HG03469 (cell line): ENCODE measurements at regions not wholly inside any gene's neighbourhood (a gene's known extent, or its start where the extent isn't known, plus 50 kb on each side); places are given as distances from the start of the nearest gene placed in this dataset.
"Not testable (repeated sequence)": the region's sequence is repeated elsewhere in the genome, so short reads cannot be mapped to it uniquely, and the experiment has no call there.

Source experiments
- ATAC-seq: cut with Tn5 transposase; IDR thresholded peaks from one replicate; pipeline ENCODE4 v1.9.1; 2021; ENCODE audit warnings: mild to moderate bottlenecking, moderate library complexity, moderate number of reproducible peaks; ENCODE audit not compliant: unreplicated experiment

DNA sequence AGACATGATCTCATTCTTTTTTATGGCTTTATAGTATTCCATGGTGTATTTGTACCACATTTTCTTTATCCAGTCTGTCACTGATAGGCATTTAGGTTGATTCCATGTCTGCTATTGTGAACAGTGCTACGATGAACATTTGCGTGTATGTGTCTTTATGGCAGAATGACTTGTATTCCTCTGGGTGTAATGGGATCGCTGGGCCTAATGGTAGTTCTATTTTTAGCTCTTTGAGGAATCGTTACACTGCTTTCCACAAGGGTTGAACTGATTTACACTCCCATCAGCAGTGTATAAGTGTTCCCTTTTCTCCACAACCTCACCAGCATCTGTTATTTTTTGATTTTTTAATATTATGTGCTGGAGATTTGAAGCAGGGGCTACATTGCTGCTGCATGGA lies 102.8 kb upstream of the PMEPA1 start:
- ATAC-seq = not testable (repeated sequence)

DNA sequence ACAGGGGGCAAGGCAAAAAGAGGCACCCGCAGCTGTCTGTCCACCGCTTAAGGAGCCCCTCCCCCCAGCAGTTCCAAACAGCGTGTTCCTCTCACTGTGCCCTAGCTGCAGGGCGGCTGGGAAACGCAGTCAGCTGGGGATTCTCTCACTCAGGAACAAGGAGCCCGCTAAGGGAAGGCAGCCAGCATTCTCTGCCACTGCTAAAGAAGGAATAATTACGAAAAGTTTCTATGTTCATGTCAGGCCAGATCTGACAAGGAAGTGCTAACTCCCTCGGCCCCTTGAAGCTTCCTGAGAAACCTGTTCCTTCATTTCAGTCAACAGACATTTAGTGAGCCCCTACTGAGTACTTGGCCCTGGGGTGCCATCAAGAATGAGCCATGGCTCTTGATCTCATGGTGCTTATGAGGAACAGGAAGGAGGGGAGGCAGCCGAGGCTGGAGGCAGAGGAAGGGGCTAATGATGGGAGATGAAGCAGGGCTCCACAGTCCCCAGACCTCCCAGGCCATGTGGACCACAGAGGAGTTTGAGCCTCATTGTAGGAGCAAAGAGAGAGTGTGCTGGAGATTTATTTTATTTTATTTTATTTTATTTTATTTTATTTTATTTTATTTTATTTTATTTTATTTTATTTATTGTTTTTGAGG lies 101.7 kb upstream of the PMEPA1 start:
- no peak for ATAC-seq

DNA sequence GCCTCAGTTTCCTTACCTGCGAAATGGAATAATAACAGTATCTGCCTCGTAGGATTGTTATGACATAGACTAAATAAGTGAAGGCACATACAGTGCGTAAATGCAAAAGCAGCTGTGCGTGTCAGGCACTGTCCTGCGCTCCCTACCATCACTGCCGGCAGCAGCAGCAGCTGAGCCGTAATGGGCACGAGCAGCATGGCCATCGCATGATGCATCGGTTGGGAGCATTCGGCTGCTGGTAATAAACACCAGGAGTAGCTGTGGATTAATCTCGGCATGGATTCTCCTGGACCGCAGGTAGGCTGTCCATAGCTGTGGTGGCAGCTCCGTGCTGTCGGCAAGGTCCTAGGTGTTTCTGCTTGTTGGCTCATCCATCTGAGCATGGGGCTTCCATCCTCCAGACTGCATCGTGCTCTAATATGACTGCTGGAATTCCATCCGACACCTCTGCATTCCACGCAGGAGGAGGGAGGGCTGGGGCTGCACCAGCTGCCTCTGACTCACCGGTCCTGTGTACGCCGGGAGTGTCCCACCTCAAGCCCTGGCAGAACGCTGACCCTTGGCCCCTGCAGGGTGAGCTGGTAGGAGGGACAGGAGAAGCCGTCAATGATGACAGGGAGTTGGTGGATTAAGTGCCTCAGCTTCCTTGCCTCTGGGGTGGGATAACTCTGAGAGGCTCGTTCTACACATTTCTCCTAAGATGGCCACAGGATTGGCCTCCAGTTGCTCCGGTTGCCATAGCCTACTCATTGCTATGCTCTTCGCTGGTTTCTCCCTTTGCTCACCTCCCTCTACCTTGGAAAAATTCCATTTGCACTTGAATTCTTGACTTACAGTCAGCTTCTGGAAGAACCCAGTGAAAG lies 100.9 kb upstream of the PMEPA1 start:
- no peak for ATAC-seq

DNA sequence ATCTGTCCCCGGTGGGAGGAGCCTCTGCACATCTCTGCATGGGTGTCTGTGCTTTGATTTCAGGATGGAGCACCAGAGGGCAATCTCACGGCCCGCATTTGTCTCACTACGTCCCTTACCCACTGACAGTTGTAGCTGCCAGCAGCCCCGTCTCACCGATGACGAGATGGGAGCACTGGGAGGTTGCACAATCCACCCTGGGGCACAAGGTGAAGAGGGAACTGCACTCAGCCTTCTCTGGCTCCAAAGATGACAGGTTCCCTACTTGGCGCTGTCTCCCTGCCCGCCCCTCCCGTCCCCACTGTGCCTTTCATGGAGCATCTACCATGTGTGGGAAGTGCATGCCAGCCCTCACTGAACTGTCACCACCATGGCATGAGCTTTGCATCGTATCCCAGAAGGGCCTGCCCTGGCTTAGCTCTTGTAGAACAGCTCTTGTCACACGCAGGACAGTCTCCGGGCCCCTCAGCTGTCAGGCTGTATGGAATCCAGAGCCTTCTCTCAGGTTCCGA lies 99.9 kb upstream of the PMEPA1 start:
- no peak for ATAC-seq

DNA sequence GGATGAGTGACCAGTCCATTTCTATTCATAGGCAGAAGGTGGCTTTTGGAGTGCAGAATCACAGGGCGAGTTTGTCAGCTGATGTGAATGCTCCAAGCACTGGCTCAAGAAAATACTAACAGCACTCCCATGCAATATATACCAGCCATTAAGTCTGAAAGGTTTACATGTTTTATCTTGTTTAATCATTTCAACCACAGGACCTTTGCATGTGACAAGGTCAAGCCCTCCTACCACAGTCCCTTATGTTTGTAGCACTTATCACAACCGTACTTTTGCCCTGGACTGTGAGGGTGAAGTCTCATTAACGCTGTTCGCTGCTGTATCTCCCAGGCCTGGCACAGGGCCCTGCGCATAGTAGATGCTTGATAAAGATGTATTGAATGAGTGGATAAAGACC lies 99.3 kb upstream of the PMEPA1 start:
- no peak for ATAC-seq

DNA sequence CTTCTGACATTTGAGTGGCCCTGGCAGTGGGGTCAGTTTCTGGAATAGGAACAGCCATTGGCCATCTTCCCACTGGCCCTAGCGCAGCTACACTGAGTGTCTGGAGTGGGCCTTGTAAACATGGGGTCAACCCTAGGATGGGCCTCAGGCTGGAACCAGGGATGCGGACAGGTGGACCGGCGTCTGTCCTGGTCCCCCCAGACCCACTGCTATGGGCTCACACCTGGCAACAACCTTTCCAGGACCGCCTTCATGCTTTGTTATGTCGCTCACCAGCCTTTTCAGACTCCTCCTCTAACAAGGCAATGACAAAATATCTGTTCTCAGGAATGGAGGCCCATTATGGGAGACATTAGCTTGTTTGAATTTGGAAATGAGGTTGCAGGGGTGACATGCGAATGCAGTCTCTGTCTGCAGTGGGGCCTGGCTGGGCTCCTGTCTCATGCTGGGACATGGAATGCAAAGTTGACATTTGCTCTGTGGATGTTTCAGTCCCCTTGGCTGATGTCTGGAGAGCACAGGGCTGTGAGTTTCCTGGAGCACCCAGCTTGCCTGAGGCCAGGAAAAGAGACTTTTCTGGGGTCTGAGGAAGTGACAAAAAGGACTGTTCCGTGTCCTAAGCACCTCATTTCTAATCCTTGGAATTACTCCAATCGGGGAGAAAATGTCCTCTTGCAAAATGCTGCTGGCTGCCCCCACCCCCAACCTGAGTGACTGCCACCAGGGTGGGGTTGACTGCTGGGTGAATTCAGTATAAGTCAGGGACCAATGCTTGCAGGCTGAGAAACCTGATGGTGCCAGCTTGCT lies 98.7 kb upstream of the PMEPA1 start:
- ATAC-seq = no peak

DNA sequence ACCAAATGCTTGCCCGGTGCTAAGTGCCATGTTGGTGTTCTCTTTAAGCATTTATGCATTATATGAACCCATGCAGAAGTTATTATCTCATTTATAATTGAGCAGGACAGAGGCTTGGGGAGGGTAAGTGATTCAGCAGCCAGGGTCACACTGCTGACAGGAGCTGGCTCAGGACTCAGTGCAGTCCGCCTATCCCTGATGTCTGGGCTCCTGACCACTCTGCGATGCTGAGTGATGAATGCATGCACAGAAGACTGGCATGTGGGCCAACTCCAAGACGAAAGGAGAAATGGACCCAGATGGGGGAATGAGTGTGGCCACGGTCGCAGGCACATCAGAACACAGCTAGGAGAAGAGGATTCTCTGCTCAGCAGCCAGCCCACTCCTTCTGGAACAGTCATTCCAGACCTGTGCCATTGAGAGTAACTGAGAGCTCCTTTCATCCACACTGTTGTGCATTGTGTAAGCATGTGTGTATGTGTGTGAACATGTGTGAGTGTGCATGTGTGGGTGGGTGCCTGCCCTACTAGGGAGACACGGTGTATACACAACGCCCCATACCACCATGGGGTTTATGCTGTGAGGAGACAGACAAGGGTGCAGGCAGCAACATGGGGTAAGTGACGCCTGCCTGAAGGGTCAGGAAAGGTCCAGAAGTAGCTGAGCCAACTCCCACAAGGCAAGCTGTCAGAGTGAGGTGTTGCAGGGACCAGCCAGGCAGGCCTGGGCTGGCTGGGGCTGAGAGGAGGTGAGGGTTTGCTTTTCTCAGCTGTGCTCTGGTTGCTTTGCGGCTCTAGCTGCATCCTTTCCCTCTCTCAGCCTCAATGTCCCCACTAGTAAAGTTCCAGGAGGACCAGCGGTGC lies 97.8 kb upstream of the PMEPA1 start:
- no peak for ATAC-seq

DNA sequence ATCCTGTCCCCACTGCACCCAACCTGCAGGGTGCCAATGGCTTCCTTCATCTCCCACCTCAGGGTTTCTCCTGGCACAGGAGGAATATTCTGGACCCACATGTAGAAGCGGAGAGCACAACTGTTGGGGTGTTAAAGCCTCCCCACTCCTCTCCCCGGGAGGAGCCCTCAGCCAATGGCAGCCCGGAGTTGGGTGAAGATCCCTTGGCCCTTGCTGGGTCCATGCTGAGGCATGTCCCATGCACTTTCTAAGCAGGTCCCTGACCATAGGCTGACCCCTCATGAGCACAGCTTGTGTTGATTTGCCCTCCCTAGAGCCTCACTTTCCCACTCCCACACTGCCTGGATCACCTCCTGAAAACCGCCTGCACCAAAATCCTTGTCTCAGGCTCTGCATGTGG lies 97.2 kb upstream of the PMEPA1 start:
- ATAC-seq = no peak

DNA sequence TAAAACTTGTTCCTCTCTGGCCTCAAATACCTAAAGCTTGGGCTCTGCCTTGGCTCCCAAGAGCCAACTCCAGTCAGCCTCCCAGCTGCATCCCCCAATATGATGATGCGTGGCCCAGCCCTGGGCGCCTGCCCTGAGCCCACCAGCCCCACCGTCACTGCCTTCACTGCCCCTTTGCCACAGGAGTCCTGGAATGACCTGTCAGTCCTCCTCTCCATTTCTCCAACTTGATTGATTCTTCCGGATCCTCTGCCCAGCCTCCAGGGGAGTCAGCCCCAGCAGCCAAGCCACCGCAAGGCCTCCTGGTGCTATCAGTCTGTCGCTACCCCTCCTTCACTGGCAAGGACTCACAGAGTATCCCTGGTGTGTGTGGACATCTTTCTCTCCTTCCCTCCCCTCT lies 96.7 kb upstream of the PMEPA1 start:
- no peak for ATAC-seq

DNA sequence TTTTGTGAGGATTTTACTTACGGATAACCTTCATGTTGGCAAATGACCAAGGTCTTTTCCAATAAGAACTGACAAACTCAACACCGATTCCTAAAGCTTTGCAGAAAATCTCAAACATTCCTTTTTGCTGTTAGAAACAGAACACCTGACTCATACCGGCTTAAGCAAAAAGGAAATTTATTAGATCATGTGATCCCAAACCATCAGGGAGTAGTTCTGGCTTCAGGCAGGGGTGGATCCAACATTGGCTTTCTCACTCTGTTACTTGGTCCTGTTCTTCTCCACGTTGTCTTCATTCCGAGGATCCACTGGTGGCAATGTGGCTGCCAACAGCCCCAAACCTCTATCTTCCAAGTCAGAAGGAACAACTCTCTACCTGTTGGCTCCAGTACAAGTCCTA lies 95.9 kb upstream of the PMEPA1 start:
- ATAC-seq = no peak

DNA sequence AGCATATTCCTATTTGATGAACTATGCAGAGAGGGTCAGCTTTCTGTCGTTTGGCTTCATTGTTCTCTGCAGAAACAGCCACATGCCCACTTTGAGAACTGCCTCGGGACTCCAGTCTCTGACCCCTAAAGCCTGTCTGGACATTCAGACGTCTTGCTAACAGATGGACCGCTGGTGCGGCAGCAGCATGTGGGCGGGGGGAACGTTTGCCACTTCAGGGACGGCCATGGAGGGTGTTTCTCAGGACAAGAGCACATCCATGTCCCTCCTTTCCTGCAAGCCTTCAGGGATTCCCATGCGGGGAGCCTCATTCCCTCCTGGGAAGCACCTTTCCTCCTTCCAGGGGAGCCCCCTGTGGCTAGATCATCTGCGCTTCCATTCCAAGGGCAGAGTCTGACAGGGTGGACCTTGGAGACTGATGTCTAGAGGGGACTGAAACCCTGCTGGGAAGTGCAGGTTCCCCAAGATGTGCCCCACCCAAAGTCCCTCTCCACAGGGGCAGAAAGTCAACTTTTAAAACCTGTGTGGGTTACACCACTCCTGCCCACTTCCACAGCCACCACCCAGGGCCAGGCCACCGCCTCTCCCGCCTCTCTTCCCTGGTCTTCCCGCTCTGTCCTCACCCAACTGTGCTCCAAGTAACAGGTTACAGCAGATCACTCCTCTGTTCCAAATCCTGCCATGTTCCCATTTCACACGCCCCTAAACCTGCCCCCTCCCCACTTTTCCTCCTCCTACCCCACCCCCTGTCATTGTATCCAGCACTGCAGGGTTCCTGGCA lies 94.8 kb upstream of the PMEPA1 start:
- no peak for ATAC-seq

DNA sequence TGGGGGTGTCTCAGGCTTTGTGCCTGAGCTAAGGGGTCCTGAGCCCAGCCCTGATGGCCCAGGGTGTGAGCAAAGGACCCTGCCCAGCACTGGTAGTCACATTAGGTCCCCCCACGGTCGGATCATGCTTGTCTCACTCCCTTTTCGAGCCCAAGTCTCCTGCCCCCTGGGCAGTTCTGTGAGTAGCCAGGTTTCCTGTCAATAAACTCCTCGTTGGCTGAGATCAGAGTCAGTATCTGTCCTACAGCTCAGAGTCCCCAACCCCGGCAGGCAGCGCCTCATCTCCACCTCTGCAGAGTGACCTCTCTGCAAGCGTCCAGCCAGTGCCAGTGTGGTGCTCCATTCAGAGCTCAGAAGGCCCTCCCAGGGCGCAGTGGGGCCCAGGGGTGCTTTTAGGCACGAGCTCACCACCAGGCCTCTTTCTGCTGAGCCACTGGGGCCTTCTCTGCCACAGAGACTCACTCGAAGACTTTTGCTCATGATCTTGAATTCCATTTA lies 93.7 kb upstream of the PMEPA1 start:
- ATAC-seq = no peak

DNA sequence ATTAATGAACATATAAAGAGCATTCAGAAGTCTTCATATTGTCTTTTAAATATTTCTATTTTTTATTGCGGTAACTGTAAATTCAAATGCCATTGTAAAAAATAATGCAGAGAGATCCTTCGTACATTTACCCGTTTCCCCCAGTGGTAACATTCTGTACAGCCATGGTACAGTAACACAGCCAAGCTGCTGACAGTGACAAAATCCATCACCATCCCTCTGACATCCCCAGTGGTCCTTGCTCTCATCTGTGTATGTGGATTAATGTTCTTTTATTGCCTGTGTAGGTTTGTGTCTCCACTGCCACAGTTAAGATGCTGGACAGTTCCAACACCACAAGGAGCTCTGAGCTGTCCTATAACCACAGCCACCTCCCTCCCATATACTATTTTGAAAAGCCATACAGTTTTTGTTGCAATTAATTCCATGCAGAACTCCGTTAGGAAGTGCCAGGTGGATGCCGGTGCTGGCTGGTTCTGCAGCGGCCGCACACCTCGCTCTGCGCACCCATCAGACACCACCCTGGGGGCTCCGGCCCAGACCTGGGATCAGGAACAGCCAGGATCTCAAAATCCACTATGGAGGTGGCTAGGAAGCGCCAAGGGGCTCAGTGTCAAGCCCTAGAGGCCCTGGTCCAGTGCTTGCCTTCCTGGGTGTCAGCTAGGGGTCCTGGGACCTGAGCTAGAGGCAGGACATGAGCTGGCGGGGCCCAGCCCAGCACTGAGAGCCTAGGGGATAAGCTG lies 93.1 kb upstream of the PMEPA1 start:
- no peak for ATAC-seq

DNA sequence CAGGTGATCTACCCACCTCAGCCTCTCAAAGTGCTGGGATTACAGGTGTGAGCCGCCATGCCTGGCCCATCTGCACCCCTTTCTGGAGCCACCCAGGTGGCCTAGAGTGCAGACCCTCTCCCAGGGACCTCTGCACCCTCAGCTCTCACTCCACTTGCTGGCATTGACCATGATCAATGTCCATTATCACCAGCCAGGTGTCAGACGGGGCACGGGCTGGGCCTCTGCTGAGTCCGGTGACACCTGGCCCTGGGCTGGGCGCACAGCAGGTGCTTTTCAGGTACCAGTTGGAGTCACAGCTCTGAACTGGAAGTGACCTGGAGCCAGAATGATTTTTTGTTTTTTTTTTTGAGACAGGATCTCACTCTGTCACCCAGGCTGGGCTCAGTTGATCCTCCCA lies 91.8 kb upstream of the PMEPA1 start:
- no peak for ATAC-seq

DNA sequence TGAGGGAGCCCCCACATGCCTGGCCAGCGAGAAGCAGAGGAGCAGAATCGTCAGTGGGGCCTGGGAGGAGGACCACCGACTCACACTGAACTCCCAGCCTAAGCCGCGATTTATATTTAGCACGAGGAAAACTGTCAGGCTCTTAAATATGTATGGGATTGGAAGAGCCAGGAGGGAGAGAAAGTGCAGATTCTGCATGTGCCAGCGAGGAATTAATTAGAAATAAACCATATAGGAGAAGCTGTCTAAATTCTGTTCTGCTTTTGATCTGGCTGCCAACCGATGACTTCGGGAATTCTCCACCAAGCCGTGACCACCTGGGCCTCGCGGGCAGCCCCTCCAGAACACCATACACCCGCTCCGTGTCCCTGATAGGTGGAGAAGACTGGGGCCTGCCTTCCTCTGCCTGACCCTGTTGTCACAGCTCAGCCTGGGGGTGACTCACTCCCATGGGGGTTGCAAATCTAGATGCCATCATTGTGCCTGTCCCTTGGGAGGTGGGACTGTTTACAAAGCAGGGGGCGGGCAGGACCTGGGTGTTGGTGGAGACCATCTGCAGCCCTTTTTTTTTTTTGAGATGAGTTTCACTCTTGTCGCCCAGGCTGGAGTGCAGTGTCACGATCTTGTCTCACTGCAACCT lies 91.1 kb upstream of the PMEPA1 start:
- no peak for ATAC-seq

DNA sequence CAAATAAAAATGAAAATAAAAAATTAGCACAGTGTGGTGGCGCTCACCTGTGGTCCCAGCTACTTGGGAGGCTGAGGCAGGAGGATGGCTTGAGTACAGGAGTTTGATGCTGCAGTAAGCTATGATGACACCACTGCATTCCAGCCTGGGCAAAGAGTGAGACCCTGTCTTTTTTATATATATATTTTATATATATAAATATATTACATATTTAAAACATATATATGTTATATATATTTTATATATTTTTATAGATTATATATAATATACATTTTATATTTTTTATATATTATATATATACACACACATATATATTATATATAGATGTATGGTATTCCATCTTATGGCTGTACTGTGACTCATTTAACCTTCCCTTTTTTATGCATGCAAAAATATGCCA lies 87.6 kb upstream of the PMEPA1 start:
- ATAC-seq = no peak

DNA sequence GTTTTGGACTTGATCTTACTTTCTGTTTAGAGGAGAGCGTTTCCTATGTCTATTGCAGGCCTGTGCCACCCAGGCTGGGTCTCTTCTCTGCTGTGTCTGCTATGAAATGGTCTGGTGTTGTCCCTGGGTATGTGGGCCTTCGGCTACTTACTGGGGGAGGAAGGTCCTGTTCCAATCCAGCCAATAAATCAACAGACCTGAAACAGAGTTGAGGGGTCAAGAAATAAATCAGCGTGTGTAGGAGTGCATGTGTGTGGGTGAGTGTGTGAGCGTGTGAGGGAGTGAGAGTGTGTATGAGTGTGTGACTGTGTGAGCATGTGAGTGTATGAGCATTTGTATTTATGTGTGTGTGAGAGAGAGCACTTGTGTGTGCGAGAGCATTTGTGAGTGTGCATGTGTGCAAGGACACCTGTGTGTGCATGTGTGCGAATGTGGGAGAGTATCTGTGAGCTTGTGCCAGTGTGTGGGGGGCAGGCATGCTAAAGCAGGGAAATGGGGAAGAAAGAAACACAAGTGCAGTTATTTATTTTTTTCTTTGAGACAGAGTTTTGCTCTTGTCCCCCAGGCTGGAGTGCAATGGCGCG lies 86.3 kb upstream of the PMEPA1 start:
- ATAC-seq = no peak

DNA sequence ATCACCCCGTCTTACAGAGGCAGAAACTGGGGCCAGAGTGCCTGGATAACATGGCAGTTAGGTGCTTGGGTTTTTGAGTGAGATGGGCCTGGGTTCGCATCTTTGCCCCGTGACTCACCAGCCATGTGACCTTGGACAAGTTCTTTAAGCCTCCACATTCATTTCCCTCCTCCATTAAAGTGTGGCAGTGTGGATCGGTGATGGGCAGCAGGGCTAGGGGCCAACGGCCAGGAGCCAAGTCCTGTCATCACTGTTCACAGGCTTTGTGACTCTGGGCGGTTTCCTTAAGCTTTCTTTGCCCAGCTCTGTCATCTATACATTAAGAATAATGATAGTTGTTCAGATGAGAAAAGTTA lies 85.5 kb upstream of the PMEPA1 start:
- ATAC-seq = no peak
